ENCODE measurements at regions not wholly inside any gene's neighbourhood (a gene's known extent, or its start where the extent isn't known, plus 50 kb on each side); places are given as distances from the start of the nearest gene placed in this dataset.

DNA sequence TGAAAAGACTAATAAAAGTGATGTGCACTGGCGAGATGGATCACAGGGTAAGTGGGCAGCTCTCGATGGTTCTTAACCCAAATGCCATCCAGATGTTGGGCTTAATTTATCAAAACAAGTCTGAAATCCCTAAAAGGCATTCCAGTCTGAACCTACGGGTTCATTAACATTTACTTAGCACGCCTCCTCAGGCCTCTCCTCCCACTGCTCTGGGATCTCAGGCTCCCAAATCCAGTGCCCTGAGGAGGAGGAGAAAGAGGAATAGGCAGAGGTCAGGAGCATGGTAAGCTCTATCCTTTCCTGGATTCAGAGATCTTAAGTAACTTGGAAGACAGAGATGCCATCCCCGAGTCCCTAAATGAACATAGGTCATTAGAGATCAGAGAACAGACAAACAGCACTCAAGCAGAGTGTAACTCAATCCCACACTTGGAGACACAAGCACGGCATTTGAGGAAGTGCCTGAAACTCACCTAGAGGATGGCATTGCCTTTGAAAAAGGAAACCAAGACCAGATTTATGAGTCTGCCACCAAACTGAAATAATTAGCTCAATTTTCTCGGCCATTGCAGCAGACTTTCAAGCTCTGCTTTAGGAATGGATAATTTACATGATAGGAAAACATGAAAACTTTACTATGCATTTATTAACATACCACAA lies 140.9 kb downstream of the CXCL12 start:
- TF ChIP-seq, protein P1, sequence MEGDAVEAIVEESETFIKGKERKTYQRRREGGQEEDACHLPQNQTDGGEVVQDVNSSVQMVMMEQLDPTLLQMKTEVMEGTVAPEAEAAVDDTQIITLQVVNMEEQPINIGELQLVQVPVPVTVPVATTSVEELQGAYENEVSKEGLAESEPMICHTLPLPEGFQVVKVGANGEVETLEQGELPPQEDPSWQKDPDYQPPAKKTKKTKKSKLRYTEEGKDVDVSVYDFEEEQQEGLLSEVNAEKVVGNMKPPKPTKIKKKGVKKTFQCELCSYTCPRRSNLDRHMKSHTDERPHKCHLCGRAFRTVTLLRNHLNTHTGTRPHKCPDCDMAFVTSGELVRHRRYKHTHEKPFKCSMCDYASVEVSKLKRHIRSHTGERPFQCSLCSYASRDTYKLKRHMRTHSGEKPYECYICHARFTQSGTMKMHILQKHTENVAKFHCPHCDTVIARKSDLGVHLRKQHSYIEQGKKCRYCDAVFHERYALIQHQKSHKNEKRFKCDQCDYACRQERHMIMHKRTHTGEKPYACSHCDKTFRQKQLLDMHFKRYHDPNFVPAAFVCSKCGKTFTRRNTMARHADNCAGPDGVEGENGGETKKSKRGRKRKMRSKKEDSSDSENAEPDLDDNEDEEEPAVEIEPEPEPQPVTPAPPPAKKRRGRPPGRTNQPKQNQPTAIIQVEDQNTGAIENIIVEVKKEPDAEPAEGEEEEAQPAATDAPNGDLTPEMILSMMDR (IDR thresholded peaks at IDR 0.05; ENCODE audit: control insufficient read depth, insufficient read depth, low read depth, low read length, missing control alignments): no peak
- DNase-seq (ENCODE audit: low read depth): no peak

DNA sequence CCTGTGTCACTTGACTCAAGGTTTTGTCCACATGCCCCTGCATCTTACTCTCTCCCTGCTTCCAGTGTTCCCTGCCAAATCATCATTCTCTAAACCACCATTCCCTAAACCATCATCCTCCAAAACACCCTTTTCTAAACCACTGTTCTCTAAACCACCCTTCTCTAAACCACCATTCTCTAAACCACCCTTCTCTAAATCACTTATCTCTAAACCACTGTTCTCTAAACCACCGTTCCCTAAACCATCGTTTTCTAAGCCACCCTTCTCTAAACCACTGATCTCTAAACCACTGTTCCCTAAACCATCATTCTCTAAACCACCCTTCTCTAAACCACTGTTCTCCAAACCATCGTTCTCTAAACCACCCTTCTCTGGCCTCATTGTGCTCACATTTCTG lies 142.1 kb downstream of the CXCL12 start:
- no peak overlapping the region for H3K4me3 ChIP-seq (ENCODE audit: control insufficient read depth, low read depth, low read length)
- DNase-seq (ENCODE audit: low read depth): no peak
- TF ChIP-seq, protein P1 (IDR thresholded peaks at IDR 0.05; ENCODE audit: control insufficient read depth, insufficient read depth, low read depth, low read length, missing control alignments): no peak

More for the DNA sequence above, 140.9 kb downstream of the CXCL12 start:
- H3K4me3 ChIP-seq (ENCODE audit: control insufficient read depth, low read depth, low read length): no peak overlapping the region

DNA sequence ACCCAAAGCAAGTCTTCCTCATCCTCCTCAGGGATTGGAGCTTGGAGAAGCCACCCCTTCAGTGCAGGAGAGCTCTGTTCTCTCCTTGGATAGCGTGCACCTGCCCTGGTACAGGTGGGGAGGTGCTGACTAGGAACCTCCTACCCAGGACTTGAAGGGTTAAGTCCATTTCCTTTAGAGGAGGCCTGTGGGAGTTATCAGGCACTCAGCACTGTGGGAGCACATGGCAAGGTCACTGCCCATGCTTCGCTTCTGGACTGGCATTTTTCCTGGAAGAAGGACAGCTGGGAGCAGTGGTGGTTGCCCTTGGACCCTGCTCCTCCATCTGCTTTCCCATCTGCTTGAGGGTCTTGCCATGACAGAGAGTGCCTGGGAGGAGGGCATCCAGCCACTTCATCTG lies 142.8 kb downstream of the CXCL12 start:
- no peak overlapping the region for H3K4me3 ChIP-seq (ENCODE audit: control insufficient read depth, low read depth, low read length)
- TF ChIP-seq, protein P1 (IDR thresholded peaks at IDR 0.05; ENCODE audit: control insufficient read depth, insufficient read depth, low read depth, low read length, missing control alignments): no peak
- DNase-seq (ENCODE audit: low read depth): no peak

DNA sequence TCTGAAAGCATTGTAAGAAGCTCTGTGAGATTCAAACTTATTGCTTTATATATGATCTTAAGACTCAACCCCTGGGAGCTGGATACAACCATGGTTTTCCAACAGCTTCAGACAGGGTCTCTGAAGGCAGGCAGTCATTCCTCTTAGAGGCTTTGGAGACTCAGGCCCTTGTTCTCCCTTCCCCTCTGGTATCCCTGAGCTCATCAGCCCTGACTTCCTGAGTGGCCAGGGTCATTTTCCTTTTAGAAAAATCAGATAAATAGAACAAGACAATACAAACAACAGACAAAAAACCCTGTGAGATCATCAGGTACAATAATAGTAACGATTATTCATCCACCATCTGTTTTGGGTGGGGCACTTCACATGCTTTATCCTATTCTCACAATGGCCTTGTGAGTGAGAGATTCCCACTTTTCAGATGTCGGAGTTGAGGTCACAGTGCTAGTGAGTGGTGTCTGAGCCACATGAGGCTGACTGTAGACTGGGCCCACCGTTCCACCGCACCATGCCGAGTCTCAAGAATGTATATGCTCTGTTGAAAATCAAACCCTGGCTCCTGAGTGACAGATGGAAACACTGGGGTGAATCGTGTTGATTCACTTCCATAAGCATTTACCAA lies 144.2 kb downstream of the CXCL12 start:
- DNase-seq (ENCODE audit: low read depth): no peak
- TF ChIP-seq, protein P1 (IDR thresholded peaks at IDR 0.05; ENCODE audit: control insufficient read depth, insufficient read depth, low read depth, low read length, missing control alignments): no peak
- no peak overlapping the region for H3K4me3 ChIP-seq (ENCODE audit: control insufficient read depth, low read depth, low read length)

DNA sequence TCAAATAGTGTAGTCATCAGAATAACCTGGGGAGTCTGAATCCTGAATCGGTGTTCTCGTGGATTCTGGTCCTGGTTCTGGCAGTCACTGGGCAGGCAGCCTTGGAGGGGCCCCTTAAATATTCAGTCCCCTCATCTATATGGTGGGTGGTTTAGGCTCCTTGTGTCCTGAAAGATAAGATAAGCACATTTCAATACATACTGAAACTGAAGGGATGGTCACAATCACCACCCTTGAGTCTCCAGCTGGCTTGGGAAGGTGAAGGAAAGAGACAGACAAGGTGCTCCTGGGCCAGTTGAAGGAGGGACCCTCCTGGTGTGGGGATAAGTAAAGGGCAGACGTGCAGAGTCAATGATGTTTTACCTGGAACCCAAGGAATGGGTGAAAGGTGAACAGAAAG lies 146.7 kb downstream of the CXCL12 start:
- DNase-seq (ENCODE audit: low read depth): no peak
- TF ChIP-seq, protein P1 (IDR thresholded peaks at IDR 0.05; ENCODE audit: control insufficient read depth, insufficient read depth, low read depth, low read length, missing control alignments): no peak
- no peak overlapping the region for H3K4me3 ChIP-seq (ENCODE audit: control insufficient read depth, low read depth, low read length)

DNA sequence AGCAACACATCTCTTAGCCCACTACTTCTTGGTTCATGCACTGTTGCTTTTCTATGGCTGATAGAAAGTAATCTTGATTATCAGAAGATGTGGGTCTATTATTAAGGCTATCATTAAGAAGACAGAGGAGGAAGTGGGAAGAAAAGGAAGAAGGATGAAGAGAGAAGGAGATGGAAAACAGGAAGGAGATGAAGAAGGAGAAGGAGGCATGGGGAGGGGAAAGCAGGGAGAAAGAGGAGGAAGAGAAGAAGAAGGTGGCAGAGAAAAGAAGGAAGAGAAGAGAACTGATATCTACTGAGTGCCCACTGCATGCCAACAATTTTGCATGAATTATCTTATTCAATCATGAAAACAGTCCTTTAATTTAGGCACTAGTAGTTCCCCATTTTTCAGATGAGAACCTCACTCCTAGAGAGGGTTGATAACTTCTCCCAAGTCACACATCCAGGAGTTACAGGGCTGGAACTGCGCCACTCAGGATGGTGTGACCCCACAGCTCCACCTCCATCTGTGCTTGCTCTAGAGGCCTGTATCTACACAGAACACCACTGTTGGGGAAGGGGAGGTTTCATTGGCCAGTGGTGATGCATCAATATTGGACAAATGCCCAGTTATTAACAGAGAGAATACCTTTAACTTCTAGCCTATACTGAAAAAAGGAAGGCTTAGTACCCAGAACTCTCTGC lies 147.4 kb downstream of the CXCL12 start:
- TF ChIP-seq, protein P1 (IDR thresholded peaks at IDR 0.05; ENCODE audit: control insufficient read depth, insufficient read depth, low read depth, low read length, missing control alignments): no peak
- DNase-seq (ENCODE audit: low read depth): no peak
- H3K4me3 ChIP-seq (ENCODE audit: control insufficient read depth, low read depth, low read length): no peak overlapping the region
